Heart left ventricle (tissue), 13 donors: ENCODE measurements at regions not wholly inside any gene's neighbourhood (a gene's known extent, or its start where the extent isn't known, plus 50 kb on each side); places are given as distances from the start of the nearest gene placed in this dataset.

Source experiments
- POLR2A ChIP-seq, 2 donors: fragments of 450-650 bp; IDR thresholded peaks; one replicate each; pipeline ENCODE4 v1.6.1; 2017; ENCODE audit warnings: antibody characterized with exemption in 2 of 2, mild to moderate bottlenecking in 2 of 2, moderate library complexity in 2 of 2
- TF ChIP-seq, protein P1 (sequence below), 12 donors: fragments of 200-600 bp; sonication (generic) in 4 of 12; IDR thresholded peaks; one replicate each; pipeline versions ENCODE4 v1.5.0 to v1.8.0; 2018 to 2022; ENCODE audit warnings: antibody characterized with exemption in 12 of 12, mild to moderate bottlenecking in 5 of 12
- donor health status: ischemic (EF 13 %, LVEDD 7.1; RV severe dilation, severe dysfunction).
- donor health status: DM: no; HTN: yes; CAD: no.
- donor health status: DM: no; HTN: no; CAD: no.
- donor health status: ischemic (EF 25% LVEDD 6.9; RV normal size, moderate dysfunction).
- donor health status: ischemic (EF 25% LVEDD 5.7; RV mildly dilated, moderate dysfunction).
- donor health status: ischemic (EF 35%, LVEDD 5.7; RV mildly dilated, moderate dysfunction).
- donor health status: nonischemic (EF 11% LVEDD 7.7; RV severe dilation, severe dysfunction).
- donor health status: DM: yes; HTN: yes; CAD: no.
- donor health status: PGD.
- donor health status: ischemic (EF 29% LVEDD 5.4; RV normal size, mild dysfunction).
- donor health status: nonischemic (EF 23%, LVEDD 6.1; RV moderate dilation, normal function).

- TF ChIP-seq, protein P1, sequence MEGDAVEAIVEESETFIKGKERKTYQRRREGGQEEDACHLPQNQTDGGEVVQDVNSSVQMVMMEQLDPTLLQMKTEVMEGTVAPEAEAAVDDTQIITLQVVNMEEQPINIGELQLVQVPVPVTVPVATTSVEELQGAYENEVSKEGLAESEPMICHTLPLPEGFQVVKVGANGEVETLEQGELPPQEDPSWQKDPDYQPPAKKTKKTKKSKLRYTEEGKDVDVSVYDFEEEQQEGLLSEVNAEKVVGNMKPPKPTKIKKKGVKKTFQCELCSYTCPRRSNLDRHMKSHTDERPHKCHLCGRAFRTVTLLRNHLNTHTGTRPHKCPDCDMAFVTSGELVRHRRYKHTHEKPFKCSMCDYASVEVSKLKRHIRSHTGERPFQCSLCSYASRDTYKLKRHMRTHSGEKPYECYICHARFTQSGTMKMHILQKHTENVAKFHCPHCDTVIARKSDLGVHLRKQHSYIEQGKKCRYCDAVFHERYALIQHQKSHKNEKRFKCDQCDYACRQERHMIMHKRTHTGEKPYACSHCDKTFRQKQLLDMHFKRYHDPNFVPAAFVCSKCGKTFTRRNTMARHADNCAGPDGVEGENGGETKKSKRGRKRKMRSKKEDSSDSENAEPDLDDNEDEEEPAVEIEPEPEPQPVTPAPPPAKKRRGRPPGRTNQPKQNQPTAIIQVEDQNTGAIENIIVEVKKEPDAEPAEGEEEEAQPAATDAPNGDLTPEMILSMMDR (IDR thresholded peaks at IDR 0.05) = no peak
- TF ChIP-seq POLR2A (IDR thresholded peaks at IDR 0.05) = no peak
These were observed 96.5 kb upstream of the RHOBTB1 start for GRCh38 chr10:61040399-61041016.
